Stimulated activated naive CD8-positive, alpha-beta T cell treated with anti-CD3 and anti-CD28 coated beads, Interleukin-15, Interleukin-2, amounts not matched to agents 100 ng/mL and 50 ng/mL, for 24 hours (primary cell): ENCODE measurements at regions not wholly inside any gene's neighbourhood (a gene's known extent, or its start where the extent isn't known, plus 50 kb on each side); places are given as distances from the start of the nearest gene placed in this dataset.
"Not testable (repeated sequence)": the region's sequence is repeated elsewhere in the genome, so short reads cannot be mapped to it uniquely, and the experiment has no call there.

Experiments
- H3K27ac Mint-ChIP-seq: one replicate; pipeline ENCODE4 v1.8.0; 2021; ENCODE audit warnings: mild to moderate bottlenecking, mixed read lengths
- H3K27me3 Mint-ChIP-seq: one replicate; pipeline ENCODE4 v1.8.0; 2021; ENCODE audit warnings: mixed read lengths
- H3K36me3 Mint-ChIP-seq: one replicate; pipeline ENCODE4 v1.8.0; 2021; ENCODE audit warnings: low read depth, mixed read lengths
- H3K4me1 Mint-ChIP-seq: one replicate; pipeline ENCODE4 v1.8.0; 2021; ENCODE audit warnings: low read depth, mixed read lengths
- H3K4me3 Mint-ChIP-seq: one replicate; pipeline ENCODE4 v1.8.0; 2021; ENCODE audit warnings: mild to moderate bottlenecking, mixed read lengths
- H3K9me3 Mint-ChIP-seq: one replicate; pipeline ENCODE4 v1.8.0; 2021; ENCODE audit warnings: mixed read lengths

DNA sequence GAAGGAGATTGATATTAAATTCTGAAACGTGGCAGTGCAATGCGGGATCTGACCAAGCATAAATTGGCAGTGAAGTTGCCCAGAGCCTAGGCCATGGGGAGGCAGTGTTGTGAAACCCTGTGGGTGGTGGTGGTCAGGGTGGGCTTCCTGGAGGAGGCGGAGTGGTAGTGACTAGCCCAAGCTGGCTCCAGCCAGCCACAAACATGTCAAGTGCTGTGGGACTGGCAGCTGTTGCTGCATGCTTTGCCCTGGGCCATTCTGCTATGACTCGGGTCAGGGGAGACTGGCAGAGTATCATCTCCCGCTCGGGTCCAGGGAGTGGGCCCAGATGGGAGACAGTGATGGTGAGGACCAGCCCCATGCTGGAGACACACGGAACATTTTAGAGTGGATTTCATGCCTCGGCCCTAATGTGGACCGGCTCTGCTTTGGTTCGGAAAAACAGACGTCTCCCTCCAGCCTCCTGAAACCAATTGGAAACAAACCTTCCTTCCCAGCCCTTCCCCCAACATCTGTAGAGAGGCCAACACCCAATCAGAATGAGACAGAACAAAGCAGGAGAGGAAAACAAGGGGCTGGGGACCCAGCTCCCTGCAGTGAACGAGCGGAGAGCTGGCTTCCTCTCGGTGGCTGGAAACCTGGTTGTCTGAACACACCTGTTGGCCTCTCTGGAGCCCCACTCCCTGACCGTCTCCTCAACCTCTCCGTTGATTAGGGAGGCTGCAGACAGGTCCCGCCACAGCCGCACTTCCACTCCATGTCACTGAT lies 58.2 kb downstream of the TMEM270 start:
- Mint-ChIP-seq H3K36me3 (no peaks in the 10 kb centered on the region), H3K4me1 (no peaks in the 10 kb centered on the region), H3K27me3 (peaks cover 4% of the 10 kb centered on the region), H3K4me3 (no peak overlapping the region), H3K27ac (peak overlapping the region; percentile 40), H3K9me3 (no peaks in the 10 kb centered on the region)

DNA sequence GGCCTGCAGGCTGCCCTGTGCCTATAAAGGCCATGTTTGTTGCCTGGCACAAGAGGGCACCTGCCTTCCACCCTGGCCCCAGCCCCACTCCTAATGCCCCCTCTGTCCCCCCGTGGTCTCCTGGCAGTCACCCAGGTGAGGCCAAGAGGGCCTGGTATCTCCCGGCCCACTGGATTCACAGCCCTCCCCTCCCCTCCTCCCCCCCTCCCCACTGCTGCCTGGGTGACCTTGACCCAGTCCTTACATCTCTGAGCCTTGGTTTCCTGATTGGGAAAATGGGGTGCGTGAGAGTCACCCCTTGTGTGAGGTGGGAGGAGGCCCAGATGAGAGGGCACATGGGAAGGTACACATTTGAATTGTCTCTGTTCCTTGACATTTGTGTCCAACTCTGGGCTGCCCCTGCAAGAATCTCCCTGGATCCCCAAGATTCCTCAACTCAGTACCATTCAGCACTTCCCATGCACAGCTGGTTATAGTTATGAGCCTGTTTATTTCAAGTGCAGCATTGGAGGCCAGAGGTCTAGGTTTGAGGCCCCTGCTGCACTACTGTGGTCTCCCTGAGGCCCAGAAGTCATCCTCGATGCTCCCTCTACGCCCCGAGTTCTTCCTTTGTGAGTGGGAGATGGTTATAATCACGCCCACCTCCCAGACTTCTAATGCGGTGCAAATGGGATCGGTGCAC lies 58.9 kb downstream of the TMEM270 start:
- H3K27ac Mint-ChIP-seq: no peak overlapping the region
- no peaks in the 10 kb centered on the region for H3K9me3 Mint-ChIP-seq
- no peaks in the 10 kb centered on the region for H3K4me1 Mint-ChIP-seq
- no peak overlapping the region for H3K4me3 Mint-ChIP-seq
- peaks cover 9% of the 10 kb centered on the region for H3K27me3 Mint-ChIP-seq
- H3K36me3 Mint-ChIP-seq: no peaks in the 10 kb centered on the region

DNA sequence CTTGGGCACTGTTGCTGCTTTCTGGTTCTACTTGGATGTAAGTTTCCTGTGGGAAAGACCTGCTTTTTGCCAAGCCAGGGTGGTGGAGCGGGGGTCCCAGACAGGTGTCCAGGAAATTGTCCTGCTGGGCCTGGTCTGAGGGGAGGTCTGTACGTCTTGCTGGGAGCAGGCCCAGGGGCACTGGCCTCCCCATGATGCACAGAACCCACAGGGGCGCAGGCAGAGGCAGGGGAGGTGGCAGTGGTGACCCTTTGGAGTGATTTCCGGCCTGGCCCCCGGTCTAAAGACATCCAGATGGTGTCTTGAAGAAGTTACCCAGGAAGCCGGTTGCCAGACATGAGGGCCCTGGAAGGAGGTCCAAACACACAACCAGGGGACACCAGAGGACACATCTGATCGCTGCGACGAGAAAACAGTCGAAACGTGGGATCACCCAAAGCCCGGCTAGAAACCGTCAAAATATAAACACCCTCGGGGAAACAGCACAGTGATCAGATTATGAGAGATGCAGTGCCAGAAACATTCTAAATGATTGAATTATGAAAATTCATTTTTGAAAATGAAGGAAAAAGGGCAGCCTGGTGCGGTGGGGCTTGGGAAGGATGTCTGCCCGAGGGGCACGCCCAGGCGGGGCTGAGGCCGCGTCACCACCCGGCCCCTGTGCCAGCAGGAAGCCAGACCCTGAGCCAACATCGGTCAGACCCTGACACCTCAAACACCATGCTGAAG lies 59.6 kb downstream of the TMEM270 start:
- Mint-ChIP-seq H3K9me3 (no peaks in the 10 kb centered on the region), H3K4me1 (no peaks in the 10 kb centered on the region), H3K27me3 (peaks cover 7% of the 10 kb centered on the region), H3K36me3 (no peaks in the 10 kb centered on the region), H3K27ac (no peak overlapping the region), H3K4me3 (no peak overlapping the region)

DNA sequence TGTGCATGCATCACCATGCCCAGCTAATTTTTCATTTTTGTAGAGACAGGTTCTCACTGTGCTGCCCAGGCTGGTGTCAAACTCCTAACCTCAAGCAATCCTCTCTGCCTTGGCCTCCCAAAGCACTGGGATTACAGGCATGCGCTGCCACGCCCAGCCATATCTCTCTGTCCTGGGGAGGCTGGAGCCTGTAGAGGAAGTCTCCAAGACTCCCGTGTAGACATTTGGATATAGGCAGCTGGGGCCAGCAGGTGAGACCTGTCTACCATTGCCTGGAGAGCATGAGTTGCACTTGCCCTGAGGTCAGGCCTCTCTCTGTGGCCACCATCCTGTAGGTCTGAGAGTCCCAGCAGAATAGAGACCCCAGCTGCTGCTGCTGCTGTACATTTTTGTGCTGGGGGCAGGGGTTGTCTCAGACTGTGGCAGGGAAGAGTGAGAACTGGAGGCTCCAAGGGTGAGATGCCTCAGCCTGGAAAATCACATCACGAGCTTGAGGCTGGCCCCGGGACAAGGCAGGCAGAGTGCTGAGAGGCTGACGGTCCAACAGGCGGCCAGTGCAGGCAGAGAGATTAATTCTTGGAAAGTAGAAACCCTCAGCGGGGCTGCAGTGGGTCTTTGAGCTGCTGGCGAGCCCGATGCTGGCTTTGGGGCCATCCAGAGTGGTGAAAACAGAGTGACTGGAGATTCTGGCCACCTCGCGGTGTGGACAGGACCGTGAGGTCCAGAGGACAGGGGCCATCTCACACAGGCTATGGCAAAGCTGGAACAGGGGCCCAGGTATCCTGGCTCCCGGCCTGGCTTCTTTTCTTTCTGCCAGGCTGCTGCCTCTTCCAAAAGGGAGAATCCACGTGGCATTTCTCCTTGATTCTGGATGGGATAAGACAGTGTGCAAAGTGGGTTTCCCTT lies 60.9 kb downstream of the TMEM270 start:
- Mint-ChIP-seq H3K4me1 (no peaks in the 10 kb centered on the region), H3K4me3 (no peak overlapping the region), H3K36me3 (no peaks in the 10 kb centered on the region), H3K9me3 (no peaks in the 10 kb centered on the region), H3K27ac (no peak overlapping the region), H3K27me3 (peaks cover 14% of the 10 kb centered on the region)

DNA sequence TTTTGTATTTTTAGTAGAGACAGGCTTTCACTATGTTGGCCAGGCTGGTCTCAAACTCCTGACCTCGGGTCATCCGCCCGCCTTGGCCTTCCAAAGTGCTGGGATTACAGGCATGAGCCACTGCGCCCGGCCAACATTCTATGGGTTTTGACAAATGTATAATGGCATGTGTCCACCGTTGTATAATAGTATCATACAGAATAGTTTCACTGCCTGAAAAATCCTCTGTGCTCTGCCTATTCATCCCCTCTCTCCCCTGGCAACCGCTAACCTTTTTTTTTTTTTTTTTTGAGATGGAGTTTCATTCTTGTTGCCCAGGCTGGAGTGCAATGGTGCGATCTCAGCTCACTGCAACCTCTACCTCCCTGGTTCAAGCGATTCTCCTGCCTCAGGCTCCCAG lies 67.7 kb downstream of the TMEM270 start:
- peaks cover 35% of the 10 kb centered on the region for H3K27me3 Mint-ChIP-seq
- not testable (repeated sequence) for H3K9me3 Mint-ChIP-seq, H3K27ac Mint-ChIP-seq, H3K4me3 Mint-ChIP-seq, H3K4me1 Mint-ChIP-seq, H3K36me3 Mint-ChIP-seq

DNA sequence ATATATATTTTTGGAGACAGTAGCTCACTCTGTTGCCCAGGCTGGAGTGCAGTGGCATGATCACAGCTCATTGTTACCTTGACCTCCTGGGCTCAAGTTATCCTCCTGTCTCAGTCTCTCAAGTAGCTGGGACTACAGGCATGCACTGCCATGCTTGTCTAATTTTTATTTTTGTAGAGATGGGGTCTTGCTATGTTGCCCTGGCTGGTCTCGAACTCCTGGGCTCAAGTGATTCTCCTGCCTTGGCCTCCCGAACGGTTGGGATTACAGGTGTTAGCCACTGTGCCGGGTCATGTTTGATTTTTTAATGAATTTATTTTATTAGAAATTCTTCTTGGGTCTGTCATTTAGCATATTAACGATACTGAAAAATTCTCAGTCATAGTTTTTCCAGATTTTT lies 70.5 kb downstream of the TMEM270 start:
- Mint-ChIP-seq H3K27ac (no peak overlapping the region), H3K4me3 (no peak overlapping the region), H3K9me3 (no peaks in the 10 kb centered on the region), H3K4me1 (no peaks in the 10 kb centered on the region), H3K27me3 (peaks cover 28% of the 10 kb centered on the region), H3K36me3 (no peaks in the 10 kb centered on the region)

DNA sequence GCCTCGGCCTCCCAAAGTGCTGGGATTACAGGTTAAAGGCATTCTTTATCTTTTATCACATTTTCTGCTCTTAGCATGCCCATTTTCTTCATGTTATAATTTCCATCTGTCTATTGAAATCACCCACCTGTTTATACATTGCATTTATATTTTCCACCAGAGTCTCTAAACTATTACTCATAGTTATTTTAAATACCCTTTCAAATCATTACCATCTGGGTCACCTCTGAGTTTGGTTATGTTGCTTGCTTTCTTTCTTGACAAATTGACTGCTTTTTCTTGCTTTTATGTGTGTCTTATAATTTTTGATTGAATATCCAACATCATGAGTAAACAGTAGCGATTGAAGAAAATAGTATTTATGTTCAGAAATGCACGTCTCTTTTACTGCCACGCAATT lies 71.4 kb downstream of the TMEM270 start:
- no peak overlapping the region for H3K4me3 Mint-ChIP-seq
- H3K4me1 Mint-ChIP-seq: no peaks in the 10 kb centered on the region
- H3K27ac Mint-ChIP-seq: no peak overlapping the region
- H3K27me3 Mint-ChIP-seq: peaks cover 21% of the 10 kb centered on the region
- H3K9me3 Mint-ChIP-seq: no peaks in the 10 kb centered on the region
- H3K36me3 Mint-ChIP-seq: no peaks in the 10 kb centered on the region

DNA sequence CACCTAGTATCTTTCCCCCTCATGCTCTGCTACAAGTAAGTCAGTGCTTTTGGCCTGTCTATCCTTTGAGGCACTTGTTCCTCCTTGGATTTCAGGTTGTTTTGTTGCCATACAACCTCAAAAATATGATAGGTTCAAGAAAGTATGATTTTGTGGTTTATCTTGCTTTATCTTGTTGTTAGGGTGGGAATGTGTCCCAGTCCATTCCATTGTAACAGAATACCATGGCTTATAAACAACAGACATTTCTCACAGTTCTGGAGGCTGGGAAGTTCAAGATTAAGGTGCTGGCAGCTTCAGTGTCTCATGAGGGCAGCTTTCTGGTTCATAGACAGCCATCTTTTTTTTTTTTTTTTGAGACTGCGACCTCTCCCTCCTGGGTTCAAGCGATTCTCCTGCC lies 72.1 kb downstream of the TMEM270 start:
- Mint-ChIP-seq H3K4me1 (no peaks in the 10 kb centered on the region), H3K27me3 (peaks cover 16% of the 10 kb centered on the region), H3K9me3 (no peaks in the 10 kb centered on the region), H3K4me3 (no peak overlapping the region), H3K36me3 (no peaks in the 10 kb centered on the region), H3K27ac (no peak overlapping the region)

DNA sequence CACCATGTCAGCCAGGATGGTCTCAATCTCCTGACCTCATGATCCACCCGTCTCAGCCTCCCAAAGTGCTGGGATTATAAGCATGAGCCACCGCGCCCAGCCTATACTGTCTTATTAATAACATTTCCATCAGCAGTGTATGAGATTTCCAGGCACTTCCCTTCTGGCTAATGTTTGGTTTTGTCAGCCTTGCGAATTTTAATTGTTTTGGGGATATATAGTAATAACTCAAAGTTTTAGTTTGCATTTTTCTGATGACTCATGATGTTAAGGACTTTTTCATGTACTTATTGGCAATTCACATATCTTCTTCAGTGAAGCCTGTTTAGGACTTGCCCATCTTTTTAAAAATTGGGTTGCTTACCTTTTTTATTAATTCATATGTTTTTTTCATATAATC lies 76.0 kb downstream of the TMEM270 start:
- Mint-ChIP-seq H3K27ac (no peak overlapping the region), H3K36me3 (no peaks in the 10 kb centered on the region), H3K4me3 (no peak overlapping the region), H3K27me3 (peaks cover 28% of the 10 kb centered on the region), H3K9me3 (peaks cover 10% of the 10 kb centered on the region), H3K4me1 (no peaks in the 10 kb centered on the region)

DNA sequence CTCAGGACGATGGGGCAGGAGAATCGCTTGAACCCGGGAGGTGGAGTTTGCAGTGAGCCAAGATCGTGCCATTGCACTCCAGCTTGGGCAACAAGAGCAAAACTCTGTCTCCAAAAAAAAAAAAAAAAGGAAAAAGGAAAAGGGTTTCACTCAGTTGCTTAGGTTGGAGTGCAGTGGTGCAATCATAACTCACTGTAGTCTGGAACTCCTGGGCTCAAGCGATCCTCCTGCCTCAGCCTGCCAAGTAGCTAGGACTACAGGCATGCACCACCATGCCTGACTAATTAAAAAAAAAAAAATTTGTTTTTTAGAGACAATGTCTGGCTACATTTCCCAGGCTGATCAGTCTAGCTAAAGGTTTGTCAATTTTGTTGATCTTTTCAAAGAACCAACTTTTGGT lies 76.7 kb downstream of the TMEM270 start:
- H3K27me3 Mint-ChIP-seq: peaks cover 24% of the 10 kb centered on the region
- H3K27ac Mint-ChIP-seq, H3K4me1 Mint-ChIP-seq, H3K4me3 Mint-ChIP-seq, H3K9me3 Mint-ChIP-seq, H3K36me3 Mint-ChIP-seq: not testable (repeated sequence)

DNA sequence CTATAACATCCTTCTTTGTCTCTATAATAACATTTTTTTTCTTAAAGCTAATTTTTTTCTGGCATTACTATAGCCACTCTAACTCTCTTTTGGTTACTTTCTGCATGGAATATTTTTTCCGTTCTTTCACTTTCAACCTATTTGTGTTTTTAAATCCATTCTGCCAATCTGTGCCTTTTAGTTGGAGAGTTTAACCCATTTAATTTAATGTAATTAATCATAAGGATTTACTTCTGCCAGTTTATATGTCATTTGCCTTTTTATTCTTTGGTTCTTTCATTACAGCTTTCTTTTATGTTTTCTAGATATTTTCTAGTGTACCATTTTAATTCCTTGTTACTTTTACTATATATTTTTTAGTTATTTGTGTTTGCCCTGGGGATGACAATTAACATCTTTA lies 78.6 kb downstream of the TMEM270 start:
- Mint-ChIP-seq H3K9me3 (peaks cover 10% of the 10 kb centered on the region), H3K4me3 (no peak overlapping the region), H3K27ac (no peak overlapping the region), H3K4me1 (no peaks in the 10 kb centered on the region), H3K27me3 (peaks cover 24% of the 10 kb centered on the region), H3K36me3 (no peaks in the 10 kb centered on the region)

DNA sequence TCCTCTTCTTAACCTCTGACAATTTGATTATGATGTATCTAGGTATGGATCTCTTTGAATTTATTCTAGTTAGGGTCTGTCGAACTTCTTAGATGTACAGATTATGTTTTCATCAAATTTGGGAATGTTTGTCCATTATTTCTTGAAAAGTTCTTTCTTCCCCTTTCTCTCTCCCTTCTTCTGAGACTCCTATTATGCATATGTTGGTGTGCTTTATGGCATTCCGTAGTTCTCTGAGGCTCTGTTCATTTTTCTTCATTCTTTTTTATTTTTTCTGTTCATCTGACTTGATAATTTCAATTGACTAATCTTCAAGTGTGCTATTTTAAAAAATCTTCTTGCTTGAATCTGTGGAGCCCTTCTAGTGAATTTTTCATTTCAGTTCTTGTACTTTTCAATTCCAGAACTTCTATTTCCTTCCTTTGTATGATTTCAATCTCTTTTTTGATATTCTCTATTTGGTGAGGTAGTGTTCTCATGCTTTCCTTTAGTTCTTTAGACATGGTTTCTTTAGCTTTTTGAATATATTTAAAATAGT lies 79.8 kb downstream of the TMEM270 start:
- H3K4me1 Mint-ChIP-seq: no peaks in the 10 kb centered on the region
- H3K4me3 Mint-ChIP-seq: no peak overlapping the region
- H3K27me3 Mint-ChIP-seq: peaks cover 27% of the 10 kb centered on the region
- no peak overlapping the region for H3K27ac Mint-ChIP-seq
- H3K36me3 Mint-ChIP-seq: no peaks in the 10 kb centered on the region
- peaks cover 16% of the 10 kb centered on the region for H3K9me3 Mint-ChIP-seq

DNA sequence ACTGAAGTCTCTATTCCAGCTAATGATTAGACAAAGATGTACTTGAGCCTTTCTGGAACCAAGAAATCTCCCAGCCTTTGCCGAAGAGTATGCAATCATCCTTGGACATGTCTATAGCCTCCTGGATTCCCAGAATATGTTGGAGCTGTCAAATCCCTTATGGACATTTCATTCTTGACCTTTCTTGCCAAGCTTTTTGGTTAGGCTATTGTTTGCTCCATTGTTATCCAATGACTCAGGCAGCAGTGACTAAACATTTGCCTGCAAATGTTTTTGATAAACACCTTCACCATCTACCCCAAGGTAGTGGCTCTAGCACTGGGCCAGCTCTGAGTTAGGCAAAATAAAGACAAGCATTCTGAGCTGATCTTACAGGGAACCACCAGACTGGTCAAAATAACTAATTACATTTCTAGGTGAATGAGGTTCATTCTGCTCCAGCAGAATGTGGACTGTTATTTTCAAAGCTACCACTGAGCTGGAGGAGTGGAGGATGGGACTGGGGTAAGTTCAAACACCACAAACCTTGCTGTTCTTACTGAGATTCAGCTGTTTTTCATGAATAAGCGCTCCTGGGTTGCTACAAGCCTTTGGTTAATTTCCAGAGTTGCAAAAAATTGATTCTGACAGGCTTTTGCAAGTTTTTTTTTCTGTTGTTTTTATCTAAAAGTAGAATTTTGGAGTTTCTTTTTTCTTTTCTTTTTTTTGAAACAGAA lies 81.0 kb downstream of the TMEM270 start:
- Mint-ChIP-seq H3K27me3 (peaks cover 27% of the 10 kb centered on the region), H3K27ac (no peak overlapping the region), H3K9me3 (peaks cover 16% of the 10 kb centered on the region), H3K4me1 (no peaks in the 10 kb centered on the region), H3K36me3 (no peaks in the 10 kb centered on the region), H3K4me3 (no peak overlapping the region)

DNA sequence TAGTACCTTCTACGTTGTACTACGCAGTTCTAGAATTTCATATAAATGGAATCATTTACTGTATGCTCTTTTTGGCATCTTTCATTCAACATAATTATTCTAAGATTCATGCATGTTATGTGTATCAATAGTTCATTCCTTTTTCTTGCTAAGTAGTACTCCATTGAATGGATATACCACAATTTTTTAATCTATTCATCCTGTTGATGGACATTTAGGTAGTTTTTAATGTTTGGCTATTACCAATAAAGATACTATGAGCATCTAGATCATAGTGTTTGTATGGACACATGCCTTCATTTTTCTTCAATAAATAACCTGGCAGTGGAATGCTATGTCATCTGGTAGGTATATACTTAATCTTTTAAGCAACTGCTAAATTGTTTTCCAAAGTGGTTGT lies 83.0 kb upstream of the ELN start:
- peaks cover 28% of the 10 kb centered on the region for H3K9me3 Mint-ChIP-seq
- peaks cover 23% of the 10 kb centered on the region for H3K27me3 Mint-ChIP-seq
- H3K36me3 Mint-ChIP-seq: peaks cover 3% of the 10 kb centered on the region
- H3K4me1 Mint-ChIP-seq: no peaks in the 10 kb centered on the region
- H3K4me3 Mint-ChIP-seq: no peak overlapping the region
- no peak overlapping the region for H3K27ac Mint-ChIP-seq
